UCSD-AML1 (cell line): ENCODE measurements at regions not wholly inside any gene's neighbourhood (a gene's known extent, or its start where the extent isn't known, plus 50 kb on each side); places are given as distances from the start of the nearest gene placed in this dataset.

Experiments used
- DNase-seq: peaks from one replicate; lab custom pipeline; 2025; ENCODE audit not compliant: unreplicated experiment; lab: John Stamatoyannopoulos, UW

DNA sequence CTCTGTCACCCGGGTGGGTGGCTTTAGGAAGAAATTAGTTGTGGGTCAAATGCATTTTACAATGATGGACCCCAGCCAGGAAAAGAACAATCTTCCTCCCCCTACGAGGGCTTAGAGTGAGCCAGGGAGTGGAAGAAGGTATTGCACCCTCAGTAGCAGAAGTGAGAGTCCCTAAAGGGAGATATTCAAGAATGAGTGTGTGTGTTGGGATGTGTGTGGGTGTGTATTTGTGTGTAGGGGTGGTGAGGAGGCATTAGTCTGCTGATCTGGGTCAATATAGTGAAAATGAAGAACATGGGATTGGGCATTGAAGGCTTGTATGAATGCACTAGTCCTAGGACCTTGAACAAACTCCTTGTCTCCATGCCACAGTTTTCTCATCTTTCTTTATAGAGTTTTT is 85.2 kb upstream of the RUNX1 start:
- DNase-seq: no peak

DNA sequence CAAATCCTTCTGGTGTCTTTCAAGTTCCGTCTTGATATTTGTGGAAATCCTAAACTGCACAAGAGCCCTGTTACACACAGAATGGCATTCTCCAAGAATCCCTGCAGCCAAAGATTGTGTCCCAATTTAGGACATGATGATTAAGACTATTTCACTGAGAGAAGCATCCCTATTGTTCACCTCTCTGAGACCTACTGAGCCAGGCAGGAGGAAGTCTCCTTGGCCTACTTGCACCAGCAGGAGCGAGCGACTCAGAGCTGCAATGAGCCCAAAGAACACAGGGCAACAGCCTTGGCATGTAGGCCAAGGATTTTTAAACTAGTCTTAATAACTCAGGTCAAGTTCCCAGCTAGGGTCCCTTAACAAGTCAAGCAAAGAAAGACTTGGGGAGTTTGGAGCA is 79.4 kb upstream of the RUNX1 start:
- DNase-seq: no peak

DNA sequence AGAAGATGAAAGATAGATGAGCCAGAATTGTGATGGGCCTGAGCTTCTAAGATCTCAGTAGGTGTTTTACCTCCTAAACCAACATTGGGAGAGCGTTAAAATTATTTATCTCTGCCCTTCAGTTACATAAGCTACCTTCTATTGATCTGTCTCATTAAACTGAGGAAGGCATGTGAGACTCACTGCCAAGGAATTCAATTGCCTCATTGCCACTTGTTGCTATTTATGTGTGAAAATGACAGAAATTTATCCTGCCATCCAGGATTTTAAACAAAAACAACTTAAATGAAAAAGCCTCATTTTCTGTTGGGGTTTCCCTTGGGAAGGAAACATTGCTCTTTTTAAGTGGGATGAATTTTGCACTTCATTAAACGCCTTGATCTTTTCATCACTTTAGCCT is 78.7 kb upstream of the RUNX1 start:
- DNase-seq: no peak

DNA sequence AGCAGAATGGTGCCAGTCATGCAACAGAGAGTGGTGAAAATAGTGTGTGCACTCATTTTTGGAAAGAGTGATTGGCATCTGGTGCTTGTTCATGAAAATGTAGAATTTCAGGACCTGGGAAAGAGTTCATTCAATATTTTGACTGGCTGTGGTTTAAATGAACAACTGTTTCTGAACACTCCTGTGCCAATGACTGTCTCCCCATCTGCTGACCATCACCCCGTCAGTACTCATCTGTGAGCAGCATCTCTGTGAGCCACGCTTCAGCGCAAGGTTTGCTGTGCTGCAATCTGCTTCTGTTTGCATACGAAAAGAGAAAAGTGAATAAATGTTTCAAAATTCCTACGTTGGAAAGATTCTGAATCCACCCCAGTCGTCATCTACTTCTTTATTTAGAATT is 77.9 kb upstream of the RUNX1 start:
- no peak for DNase-seq

DNA sequence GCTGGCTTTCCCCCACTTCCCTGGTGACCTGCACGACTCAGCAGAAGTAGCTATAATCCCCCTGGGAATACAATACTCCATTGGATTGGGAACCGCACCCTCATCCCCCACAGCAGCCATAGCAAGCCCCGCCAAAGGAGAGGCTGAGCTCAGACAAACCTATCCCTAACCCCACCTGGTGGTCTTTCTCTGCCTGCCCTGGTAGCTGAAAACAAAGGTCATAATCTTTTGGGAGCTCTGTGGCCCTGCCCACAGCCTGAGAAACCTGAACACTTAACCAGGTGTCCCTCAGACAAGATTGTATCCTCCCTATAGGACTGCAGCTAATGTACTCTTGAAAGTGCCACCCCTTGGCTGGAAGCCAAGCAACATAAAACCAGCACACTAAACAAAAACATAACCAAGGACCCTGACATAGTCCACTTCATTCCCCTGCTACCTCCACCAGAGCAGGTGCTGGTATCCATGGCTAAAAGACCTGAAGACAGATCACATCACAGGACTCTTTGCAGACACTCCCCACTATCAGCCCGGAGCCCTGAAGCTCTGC is 71.6 kb upstream of the RUNX1 start:
- DNase-seq: no peak

DNA sequence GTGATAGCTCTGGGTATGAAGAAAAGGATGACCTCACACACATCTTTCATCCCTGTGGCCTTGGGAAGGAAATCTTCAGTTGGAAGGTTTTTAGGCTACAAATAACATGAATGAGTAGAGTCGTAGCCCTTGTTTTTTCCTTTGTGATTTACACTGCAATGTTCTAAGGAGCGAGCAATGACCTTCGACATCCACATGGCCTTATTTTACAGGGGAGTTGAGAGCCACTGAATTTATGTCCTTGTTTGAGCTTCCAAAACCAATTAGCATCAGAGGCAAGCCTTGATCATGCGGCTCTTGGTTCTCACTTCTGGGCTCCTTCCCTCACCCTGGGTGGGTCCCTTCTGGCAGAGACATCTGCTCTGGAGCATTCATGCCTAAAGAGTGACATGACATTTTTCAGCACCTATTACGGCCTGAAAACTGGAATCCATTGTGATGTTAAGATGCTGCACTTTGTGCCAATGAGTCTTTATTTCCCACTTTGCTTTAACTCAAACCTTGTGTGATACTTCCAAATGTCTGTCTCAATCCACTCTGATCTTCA is 70.5 kb upstream of the RUNX1 start:
- DNase-seq: no peak

DNA sequence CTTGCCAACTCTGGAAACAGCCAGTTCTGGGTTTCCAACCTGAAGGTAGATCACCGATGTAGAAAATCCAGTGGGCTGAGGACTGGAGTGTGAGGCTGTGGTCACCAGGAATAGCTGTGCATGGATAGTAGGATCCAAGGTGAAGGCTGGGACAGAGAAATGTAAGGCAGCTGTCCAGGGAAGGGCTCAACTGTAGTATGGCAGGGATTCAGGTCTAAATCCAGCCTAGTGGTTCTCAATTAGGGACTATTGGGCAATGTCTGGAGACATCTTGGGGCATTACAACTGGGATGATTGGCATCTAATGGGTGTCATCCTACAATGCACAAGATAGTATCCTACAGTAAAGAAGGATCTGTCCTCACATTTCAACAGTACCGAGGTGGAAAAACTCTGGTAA is 67.7 kb upstream of the RUNX1 start:
- no peak for DNase-seq

DNA sequence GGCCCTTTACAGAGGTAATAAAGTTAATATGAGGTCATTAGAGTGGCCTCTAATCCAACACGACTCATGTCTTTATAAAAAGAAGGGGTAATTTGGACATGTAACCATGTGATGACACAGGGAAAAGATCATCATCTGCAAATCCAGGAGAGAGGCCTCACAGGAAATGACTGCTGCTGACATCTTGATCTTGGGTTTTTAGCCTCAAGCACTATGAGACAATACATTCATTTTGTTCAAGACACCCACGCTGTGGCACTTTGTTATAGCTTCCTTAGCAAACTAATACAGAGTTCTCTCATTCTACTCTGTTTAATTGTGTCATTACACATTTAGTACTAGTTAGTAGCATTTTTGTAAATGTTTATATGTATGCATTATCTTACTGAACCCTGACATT is 64.0 kb upstream of the RUNX1 start:
- no peak for DNase-seq

DNA sequence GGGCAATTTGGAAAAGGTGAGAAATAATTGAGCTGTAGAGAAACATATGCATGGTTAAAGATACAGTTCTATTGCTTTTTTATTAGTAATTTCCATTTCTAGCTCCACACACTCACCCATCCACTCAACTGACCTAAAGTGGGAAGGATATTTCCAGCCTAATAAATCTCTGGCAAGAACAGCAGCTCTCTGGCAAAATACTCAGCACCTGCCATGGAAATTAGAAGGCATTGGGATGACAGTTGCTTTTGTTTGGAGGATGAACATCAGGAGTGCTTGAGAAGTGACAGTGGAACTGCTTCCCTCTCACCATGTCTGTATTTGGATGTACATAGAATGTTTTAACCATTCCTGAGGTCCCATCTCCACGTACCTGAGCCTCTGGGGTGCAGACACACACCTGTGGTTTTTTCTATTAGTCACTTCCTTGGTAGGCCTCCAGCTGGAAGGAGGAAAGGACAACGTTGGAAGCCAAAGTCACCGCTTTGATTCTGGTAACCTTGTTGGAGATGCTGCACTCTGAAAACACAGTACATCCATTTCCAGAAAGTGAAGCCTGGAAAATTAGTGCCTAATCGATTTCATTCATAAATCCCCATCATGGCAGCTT is 62.3 kb upstream of the RUNX1 start:
- DNase-seq: no peak

DNA sequence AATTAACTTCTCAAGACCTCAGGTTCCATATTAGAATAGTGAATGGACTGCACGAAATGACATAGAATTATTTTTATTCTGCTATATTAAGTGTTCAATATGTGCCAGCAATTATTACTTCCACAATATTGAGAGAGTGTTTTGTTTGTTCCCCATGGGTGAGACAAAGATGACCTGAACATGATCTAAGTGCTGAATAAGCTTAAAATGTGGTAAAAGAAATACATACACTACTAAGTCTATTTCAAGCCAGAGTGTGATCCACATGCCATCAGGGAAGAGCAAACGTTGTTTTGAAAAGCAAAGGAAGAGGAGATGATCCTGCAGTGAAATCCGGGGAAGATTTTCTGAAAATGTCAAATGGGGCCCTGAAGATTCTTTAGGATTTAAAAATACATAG is 59.8 kb upstream of the RUNX1 start:
- no peak for DNase-seq

DNA sequence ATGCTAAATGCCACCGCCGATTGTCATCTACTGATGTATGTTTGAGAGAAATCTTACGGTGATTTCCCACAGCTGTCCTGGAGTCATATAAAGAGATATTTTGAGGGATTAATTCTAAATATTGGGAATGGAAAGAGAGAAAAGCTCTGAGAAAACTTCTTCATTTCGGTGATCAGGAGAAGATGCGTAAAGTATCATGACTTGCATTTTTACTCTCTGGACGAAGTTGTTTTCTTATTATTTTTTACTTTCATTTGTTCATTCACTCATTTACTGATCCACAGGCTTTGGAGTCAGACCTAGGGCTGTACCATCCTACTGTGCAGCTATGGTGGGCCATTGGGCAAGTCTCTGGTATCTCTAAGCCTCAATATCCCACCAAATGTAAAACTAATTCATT is 58.4 kb upstream of the RUNX1 start:
- DNase-seq: no peak

DNA sequence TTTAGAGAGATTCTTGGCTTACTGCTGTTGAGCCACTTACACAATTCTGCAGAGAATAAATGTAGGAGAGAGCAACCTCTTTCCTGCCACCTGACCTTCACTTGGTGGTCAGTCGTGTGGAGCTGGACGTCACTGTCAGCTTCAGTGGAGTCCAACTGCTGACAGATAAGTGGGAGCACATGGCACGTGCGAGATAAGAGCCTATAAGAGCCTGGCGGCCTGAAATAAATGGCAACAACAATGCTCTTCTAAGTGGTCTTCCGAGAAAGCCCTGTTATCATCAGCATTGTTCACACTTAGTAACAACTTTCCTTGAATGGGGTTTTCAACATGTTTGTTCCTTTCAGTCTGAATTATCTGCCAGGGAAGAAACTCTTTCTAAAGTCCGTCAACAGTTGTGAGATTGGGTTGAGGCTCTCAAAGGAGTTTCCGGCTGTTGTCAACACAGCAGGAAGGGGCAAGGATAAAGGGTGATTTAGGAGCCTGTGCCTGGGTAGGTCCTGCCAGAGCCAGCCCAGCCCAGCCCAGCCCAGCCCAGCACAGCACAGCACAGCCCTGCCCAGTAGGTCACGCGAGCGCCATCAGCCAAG is 57.2 kb upstream of the RUNX1 start:
- DNase-seq: no peak

DNA sequence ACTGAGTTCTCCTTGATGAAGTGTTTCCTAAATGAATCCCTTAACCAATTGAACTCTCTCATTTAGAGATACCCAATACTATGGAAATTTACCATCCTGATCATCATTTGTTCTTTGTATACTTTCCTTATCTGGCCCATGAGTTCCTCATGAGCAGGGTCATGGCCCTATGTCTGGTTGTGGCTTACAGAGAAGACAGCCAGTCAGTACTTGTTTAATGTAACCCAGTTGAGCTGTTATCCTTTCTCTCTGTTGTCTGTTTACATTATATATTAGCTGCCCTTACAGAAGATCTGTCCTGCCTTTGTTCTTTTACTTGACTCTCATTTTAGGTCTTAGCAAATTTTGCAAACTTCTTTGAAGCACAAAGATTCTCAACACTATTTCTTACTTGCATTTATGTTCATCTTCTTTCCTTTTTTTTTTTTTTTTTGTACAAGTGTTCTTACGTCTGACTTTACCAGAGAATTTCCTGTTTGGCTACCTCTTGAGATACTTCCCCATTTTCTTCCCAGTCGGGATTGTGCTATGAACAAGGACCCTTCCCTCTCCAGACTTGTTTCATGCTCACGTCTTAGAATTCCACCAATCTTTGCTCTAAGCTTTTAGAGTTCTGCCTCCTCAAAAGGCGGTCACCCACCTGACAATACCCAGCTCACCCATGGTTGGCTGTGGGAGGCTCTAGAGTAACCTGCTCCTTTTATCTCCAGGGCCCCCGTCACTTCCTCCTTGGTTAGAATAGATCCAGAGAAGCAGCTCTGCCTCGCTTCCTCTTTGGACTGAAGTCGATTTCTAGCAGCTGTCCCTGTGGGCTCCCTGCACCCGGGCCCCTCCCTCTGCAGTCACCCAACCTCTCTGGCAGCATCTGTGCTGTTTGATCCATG is 53.6 kb upstream of the RUNX1 start:
- DNase-seq: peak; percentile 71

DNA sequence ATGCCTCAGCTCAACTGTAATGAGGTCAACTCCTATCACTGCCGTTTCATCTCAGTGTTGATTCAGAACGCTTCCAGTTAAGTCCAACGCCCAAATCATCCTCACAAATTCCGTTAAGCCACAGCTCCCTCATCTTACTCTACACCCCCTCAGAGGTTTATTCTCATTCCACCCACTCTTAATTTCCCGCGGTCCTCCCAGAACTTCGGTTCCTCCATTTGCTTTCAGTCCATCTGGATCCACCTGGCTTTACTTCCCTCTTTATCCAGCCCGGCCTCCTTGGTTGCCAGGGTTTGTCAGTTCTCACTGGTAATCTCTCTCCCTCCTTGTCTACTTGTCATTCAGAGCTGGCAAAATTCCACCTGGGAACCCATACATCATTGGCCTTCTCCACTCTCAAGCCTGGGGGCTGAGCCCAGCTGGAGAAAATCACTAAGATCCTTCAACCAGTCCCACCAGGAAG is 51.3 kb upstream of the RUNX1 start:
- DNase-seq: no peak

DNA sequence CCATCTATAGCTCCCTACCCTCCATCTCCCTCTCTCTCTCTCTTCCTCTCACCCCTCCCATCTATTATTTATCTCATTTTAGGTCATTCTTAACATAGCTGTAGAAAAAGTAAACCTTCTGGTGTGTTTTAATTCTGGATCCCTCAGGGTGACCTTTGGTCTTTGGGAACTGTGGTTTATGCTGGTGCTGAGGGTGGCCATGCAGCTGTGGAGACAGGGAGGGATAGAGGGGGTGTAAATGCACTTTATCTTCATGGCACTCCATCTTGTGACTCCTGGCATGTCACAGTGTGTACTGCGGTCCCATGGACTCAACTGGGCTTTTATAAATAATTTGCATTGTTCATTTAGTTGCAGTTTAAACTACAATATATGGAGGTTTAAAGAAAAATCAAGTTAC is 50.2 kb upstream of the RUNX1 start:
- no peak for DNase-seq
